ENCODE measurements at regions not wholly inside any gene's neighbourhood (a gene's known extent, or its start where the extent isn't known, plus 50 kb on each side); places are given as distances from the start of the nearest gene placed in this dataset.

GRCh38 chr15:46815765-46816164 lies 901.5 kb upstream of the SEMA6D start:
- H3K36me3 Mint-ChIP-seq: no peaks in the 10 kb centered on the region
- H3K27me3 Mint-ChIP-seq: no peaks in the 10 kb centered on the region
- H3K9me3 Mint-ChIP-seq (ENCODE audit: low read depth): peaks cover 3% of the 10 kb centered on the region
- no peak overlapping the region for H3K4me3 Mint-ChIP-seq
- no peaks in the 10 kb centered on the region for H3K4me1 Mint-ChIP-seq (ENCODE audit: low read depth)
- no peak overlapping the region for H3K27ac Mint-ChIP-seq

- H3K36me3 Mint-ChIP-seq: no peaks in the 10 kb centered on the region
- H3K27ac Mint-ChIP-seq: no peak overlapping the region
- H3K4me3 Mint-ChIP-seq: no peak overlapping the region
- no peaks in the 10 kb centered on the region for H3K27me3 Mint-ChIP-seq
- peaks cover 8% of the 10 kb centered on the region for H3K9me3 Mint-ChIP-seq (ENCODE audit: low read depth)
- no peaks in the 10 kb centered on the region for H3K4me1 Mint-ChIP-seq (ENCODE audit: low read depth)
Observed at GRCh38 chr15:46848704-46849103, 868.6 kb upstream of the SEMA6D start.

- H3K36me3 Mint-ChIP-seq: no peaks in the 10 kb centered on the region
- H3K27ac Mint-ChIP-seq: no peak overlapping the region
- H3K9me3 Mint-ChIP-seq (ENCODE audit: low read depth): peaks cover 14% of the 10 kb centered on the region
- H3K4me3 Mint-ChIP-seq: no peak overlapping the region
- no peaks in the 10 kb centered on the region for H3K27me3 Mint-ChIP-seq
- no peaks in the 10 kb centered on the region for H3K4me1 Mint-ChIP-seq (ENCODE audit: low read depth)
Observed at GRCh38 chr15:46853600-46853999, 863.7 kb upstream of the SEMA6D start.

GRCh38 chr15:46854564-46854963 lies 862.7 kb upstream of the SEMA6D start:
- no peaks in the 10 kb centered on the region for H3K36me3 Mint-ChIP-seq
- no peaks in the 10 kb centered on the region for H3K27me3 Mint-ChIP-seq
- H3K9me3 Mint-ChIP-seq (ENCODE audit: low read depth): peaks cover 11% of the 10 kb centered on the region
- no peak overlapping the region for H3K27ac Mint-ChIP-seq
- H3K4me3 Mint-ChIP-seq: no peak overlapping the region
- no peaks in the 10 kb centered on the region for H3K4me1 Mint-ChIP-seq (ENCODE audit: low read depth)

GRCh38 chr15:46855388-46855787 lies 861.9 kb upstream of the SEMA6D start:
- Mint-ChIP-seq H3K9me3 (ENCODE audit: low read depth) (peaks cover 9% of the 10 kb centered on the region), H3K4me3 (no peak overlapping the region), H3K27ac (no peak overlapping the region), H3K27me3 (no peaks in the 10 kb centered on the region), H3K4me1 (ENCODE audit: low read depth) (no peaks in the 10 kb centered on the region), H3K36me3 (no peaks in the 10 kb centered on the region)

GRCh38 chr15:46856839-46857502 lies 860.3 kb upstream of the SEMA6D start:
- Mint-ChIP-seq H3K4me1 (ENCODE audit: low read depth) (no peaks in the 10 kb centered on the region), H3K27me3 (no peaks in the 10 kb centered on the region), H3K36me3 (no peaks in the 10 kb centered on the region), H3K9me3 (ENCODE audit: low read depth) (peaks cover 6% of the 10 kb centered on the region), H3K27ac (no peak overlapping the region), H3K4me3 (no peak overlapping the region)

GRCh38 chr15:46858150-46858549 lies 859.2 kb upstream of the SEMA6D start:
- Mint-ChIP-seq H3K27ac (no peak overlapping the region), H3K36me3 (no peaks in the 10 kb centered on the region), H3K4me3 (no peak overlapping the region), H3K4me1 (ENCODE audit: low read depth) (no peaks in the 10 kb centered on the region), H3K27me3 (no peaks in the 10 kb centered on the region), H3K9me3 (ENCODE audit: low read depth) (peaks cover 6% of the 10 kb centered on the region)

- no peaks in the 10 kb centered on the region for H3K4me1 Mint-ChIP-seq (ENCODE audit: low read depth)
- H3K27me3 Mint-ChIP-seq: no peaks in the 10 kb centered on the region
- H3K27ac Mint-ChIP-seq: no peak overlapping the region
- H3K4me3 Mint-ChIP-seq: no peak overlapping the region
- no peaks in the 10 kb centered on the region for H3K36me3 Mint-ChIP-seq
- H3K9me3 Mint-ChIP-seq (ENCODE audit: low read depth): peaks cover 4% of the 10 kb centered on the region
Observed at GRCh38 chr15:46861796-46862195, 855.5 kb upstream of the SEMA6D start.

- Mint-ChIP-seq H3K4me3 (no peak overlapping the region), H3K4me1 (ENCODE audit: low read depth) (no peaks in the 10 kb centered on the region), H3K27ac (no peak overlapping the region), H3K9me3 (ENCODE audit: low read depth) (peaks cover 4% of the 10 kb centered on the region), H3K36me3 (no peaks in the 10 kb centered on the region), H3K27me3 (no peaks in the 10 kb centered on the region)
Observed at GRCh38 chr15:46865155-46865554, 852.1 kb upstream of the SEMA6D start.

- Mint-ChIP-seq H3K36me3 (no peaks in the 10 kb centered on the region), H3K4me3 (no peak overlapping the region), H3K9me3 (ENCODE audit: low read depth) (no peaks in the 10 kb centered on the region), H3K27me3 (no peaks in the 10 kb centered on the region), H3K4me1 (ENCODE audit: low read depth) (no peaks in the 10 kb centered on the region), H3K27ac (no peak overlapping the region)
Observed at GRCh38 chr15:46872286-46872980, 844.9 kb upstream of the SEMA6D start.

GRCh38 chr15:46872981-46873330 lies 844.3 kb upstream of the SEMA6D start:
- H3K4me1 Mint-ChIP-seq (ENCODE audit: low read depth): no peaks in the 10 kb centered on the region
- H3K9me3 Mint-ChIP-seq (ENCODE audit: low read depth): no peaks in the 10 kb centered on the region
- H3K36me3 Mint-ChIP-seq: no peaks in the 10 kb centered on the region
- H3K4me3 Mint-ChIP-seq: no peak overlapping the region
- no peak overlapping the region for H3K27ac Mint-ChIP-seq
- H3K27me3 Mint-ChIP-seq: no peaks in the 10 kb centered on the region

GRCh38 chr15:46879032-46879770 lies 838.1 kb upstream of the SEMA6D start:
- no peaks in the 10 kb centered on the region for H3K36me3 Mint-ChIP-seq
- no peaks in the 10 kb centered on the region for H3K27me3 Mint-ChIP-seq
- no peak overlapping the region for H3K27ac Mint-ChIP-seq
- peaks cover 9% of the 10 kb centered on the region for H3K9me3 Mint-ChIP-seq (ENCODE audit: low read depth)
- no peak overlapping the region for H3K4me3 Mint-ChIP-seq
- no peaks in the 10 kb centered on the region for H3K4me1 Mint-ChIP-seq (ENCODE audit: low read depth)

GRCh38 chr15:46880791-46881190 lies 836.5 kb upstream of the SEMA6D start:
- no peak overlapping the region for H3K4me3 Mint-ChIP-seq

GRCh38 chr15:46892621-46893160 lies 824.6 kb upstream of the SEMA6D start:
- Mint-ChIP-seq H3K4me1 (ENCODE audit: low read depth) (no peaks in the 10 kb centered on the region), H3K27ac (no peak overlapping the region), H3K4me3 (no peak overlapping the region), H3K36me3 (no peaks in the 10 kb centered on the region), H3K27me3 (no peaks in the 10 kb centered on the region), H3K9me3 (ENCODE audit: low read depth) (peaks cover 7% of the 10 kb centered on the region)

More at GRCh38 chr15:46880791-46881190, 836.5 kb upstream of the SEMA6D start:
- H3K9me3 Mint-ChIP-seq (ENCODE audit: low read depth): peaks cover 9% of the 10 kb centered on the region
- no peaks in the 10 kb centered on the region for H3K4me1 Mint-ChIP-seq (ENCODE audit: low read depth)
- H3K27me3 Mint-ChIP-seq: no peaks in the 10 kb centered on the region
- no peak overlapping the region for H3K27ac Mint-ChIP-seq
- no peaks in the 10 kb centered on the region for H3K36me3 Mint-ChIP-seq

GRCh38 chr15:46894644-46895043 lies 822.7 kb upstream of the SEMA6D start:
- H3K27ac Mint-ChIP-seq: no peak overlapping the region
- no peaks in the 10 kb centered on the region for H3K36me3 Mint-ChIP-seq
- no peaks in the 10 kb centered on the region for H3K4me1 Mint-ChIP-seq (ENCODE audit: low read depth)
- H3K27me3 Mint-ChIP-seq: no peaks in the 10 kb centered on the region
- H3K4me3 Mint-ChIP-seq: no peak overlapping the region
- peaks cover 12% of the 10 kb centered on the region for H3K9me3 Mint-ChIP-seq (ENCODE audit: low read depth)

Data from activated naive CD8-positive, alpha-beta T cell (primary cell).